GM19099 (cell line): ENCODE measurements at regions not wholly inside any gene's neighbourhood (a gene's known extent, or its start where the extent isn't known, plus 50 kb on each side); places are given as distances from the start of the nearest gene placed in this dataset.

ENCODE experiments used
- POLR2A ChIP-seq: IDR thresholded peaks from 3 replicates; pipeline ENCODE4 v1.6.1; 2011; ENCODE audit warnings: low read depth; ENCODE audit not compliant: insufficient read length; ENCODE audit errors: extremely low read depth

- no peak for TF ChIP-seq POLR2A
These were observed 116.1 kb downstream of the CEBPB start for GRCh38 chr20:50306478-50307423.

DNA sequence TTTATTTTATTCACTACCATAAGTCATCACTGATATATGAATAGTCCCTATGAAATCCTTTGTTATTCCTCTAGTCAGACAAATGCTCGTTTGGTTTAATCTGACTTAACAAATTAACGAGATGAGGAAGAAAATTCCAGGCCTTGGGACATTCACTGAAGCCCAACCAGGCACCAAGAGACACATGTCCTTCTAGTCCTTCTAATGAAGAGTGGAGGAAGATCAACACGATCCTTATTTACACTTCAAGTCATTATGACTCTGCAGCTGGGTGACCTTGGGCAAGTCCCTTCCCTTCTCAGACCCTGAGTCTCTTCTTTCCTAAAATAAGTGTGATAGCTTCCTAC, 117.5 kb downstream of the CEBPB start:
- TF ChIP-seq POLR2A, result no peak

DNA sequence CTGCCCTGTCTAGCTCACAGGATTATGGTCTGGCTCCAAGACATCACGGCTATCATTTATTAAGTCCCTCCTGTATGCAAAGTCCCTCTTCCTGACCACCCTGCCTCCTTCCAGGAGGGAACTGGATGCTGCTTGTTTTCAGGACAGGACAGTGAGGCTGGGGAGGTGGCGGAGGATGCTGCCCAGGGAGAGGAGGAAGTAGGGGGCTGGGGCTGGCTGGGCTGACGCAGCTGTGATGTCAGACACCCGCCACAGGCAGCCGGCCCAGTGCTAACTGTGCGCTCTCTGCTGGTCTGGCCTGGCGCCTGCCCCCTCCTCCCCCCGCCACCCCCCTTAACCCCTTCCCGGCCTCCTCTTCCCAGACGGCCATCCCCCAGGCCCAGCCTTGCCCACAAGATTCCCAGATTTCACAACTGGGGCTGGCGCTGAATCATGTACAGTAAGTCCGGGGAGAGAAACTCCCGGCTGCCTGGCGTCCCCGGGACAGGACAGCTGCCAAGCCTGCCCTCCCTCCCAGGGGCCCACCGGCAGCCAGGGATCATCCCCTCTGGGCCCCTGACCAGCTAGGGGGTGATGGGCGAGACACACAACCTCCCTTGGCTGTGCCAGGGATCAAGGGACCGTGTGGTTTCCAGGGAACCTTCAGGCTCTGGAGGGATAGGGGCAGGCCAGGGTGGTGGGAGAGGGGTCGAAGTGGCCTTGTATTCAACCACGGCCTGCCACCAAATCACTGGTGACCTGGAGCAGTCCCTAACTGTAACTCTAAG, 118.1 kb downstream of the CEBPB start:
- TF ChIP-seq POLR2A, result no peak

DNA sequence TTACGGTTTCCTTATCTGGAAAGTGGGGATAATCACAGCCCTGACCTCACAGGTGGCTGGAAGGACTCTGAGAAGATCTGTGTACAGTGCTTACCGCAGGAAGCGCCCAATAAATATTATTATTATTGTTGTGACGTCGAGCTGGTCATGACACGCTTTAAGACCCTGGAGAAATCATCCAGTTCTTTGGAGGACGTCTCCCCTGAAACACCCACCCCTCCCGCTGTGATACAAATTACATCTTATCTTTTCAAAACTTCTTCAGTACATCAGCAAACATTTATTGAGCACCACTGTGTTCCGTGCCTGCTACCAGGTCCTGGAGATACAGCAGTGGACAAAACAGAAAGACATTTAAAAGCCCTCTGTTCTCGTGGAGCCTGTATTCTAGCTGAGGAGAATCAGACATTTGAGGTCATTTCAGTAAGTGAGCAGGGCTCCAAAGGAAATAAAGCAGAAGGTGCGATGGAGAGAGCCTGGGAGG, 118.7 kb downstream of the CEBPB start:
- TF ChIP-seq POLR2A, result no peak

DNA sequence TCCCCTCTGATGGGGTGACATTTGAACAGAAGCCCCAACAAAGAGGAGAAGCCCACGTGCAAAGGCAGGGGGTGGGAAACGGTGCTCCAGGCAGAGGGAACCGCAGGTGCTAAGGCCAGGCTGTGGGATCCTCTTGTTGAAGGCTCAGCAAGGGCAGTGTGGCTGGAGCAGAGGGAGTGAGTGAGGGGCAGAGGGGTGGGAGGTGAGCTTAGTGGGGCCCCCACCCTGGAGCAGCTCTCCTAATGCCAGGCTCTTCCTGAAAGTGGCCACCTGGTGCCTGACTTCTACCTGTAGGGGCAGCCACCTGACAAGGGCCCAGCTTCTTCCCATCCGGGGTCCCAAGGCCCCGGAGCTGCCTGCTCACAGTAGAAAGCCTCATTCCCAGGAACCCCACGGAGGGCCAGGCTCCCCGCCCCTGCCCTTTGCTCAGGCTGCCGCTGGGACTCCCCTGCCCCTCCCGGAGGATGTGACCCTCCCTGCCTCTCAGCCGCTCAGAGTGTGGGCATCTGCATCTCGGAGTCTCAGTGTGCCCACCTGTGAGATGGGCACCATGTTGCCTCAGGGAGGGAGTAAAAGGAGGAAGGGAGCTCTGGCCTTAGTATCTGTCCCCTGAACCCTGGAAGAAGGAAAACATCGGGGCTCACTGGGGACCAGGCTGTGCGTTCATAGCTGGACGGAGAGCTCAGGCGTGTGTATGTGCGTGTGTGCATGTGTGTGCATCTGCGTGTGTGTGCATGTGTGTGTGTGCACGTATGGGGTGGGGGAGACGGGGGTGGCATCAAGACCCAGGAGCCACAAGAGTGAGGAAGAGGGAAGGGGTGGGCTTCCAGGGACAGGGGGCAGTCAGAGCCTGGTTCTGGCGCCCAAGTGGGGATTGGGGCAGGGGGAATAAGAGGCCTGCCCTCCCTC, 119.4 kb downstream of the CEBPB start:
- TF ChIP-seq POLR2A, result no peak

DNA sequence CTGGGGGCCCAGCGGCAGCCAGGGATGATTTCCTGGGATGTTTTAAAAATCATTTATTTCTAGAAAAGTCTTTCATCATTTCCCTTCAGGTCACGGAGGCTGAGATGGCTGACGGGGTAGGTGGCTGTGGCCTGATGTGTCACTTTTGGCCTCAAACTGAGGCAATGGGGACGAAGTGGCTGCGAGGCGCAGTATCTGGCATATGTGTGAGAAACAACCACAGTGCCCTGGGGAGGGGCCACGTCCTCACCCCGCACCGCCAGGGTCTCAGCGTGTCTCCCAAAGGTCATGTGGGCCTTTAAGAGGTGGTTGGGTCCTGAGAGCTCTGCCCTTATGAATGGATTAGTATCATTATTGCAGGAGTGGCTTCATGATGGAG, 120.0 kb downstream of the CEBPB start:
- no peak for TF ChIP-seq POLR2A

- no peak for TF ChIP-seq POLR2A
These were observed 120.8 kb downstream of the CEBPB start for GRCh38 chr20:50311308-50312001.

GRCh38 chr20:50312002-50312681, 121.5 kb downstream of the CEBPB start:
- TF ChIP-seq POLR2A, result no peak

DNA sequence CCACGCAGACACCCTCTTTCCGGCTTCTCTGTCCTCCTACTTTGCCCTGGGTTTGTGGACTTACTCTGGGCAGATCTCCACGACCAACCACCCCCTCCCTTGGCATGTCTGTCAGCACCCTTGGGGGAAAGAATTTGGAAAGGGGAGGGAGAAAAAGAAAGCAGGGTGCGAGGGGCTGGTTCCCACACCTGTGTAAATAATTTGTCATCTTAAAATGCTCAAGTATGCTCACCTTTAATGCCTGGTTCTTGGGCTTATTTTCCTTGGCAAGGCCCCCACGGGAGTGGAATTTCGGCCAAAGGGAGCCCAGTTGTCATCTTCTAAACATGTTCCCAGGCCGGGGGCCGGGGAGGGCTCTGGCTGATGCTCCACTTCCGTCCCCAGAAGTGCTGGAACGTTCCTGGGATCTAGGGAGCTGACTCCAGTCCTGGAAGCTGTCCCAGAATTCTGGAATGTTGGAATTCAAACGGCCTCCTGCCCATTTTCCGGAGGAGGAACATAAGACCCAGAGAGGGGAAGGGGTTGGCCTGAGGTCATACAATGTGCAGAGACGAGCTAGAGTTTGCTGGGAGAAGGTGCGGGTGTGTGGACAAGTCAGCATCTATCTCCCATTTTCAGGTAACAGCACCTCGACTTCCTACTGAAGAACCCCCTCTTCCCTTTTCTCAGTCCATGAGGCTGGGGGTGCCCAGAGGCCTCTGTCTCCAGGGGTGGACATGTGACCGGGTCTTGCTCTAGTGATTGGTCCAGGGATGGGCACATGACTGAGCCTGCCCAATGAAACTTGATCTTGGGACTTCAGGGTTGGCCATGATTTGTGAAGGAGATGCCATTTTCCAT, 122.3 kb downstream of the CEBPB start:
- no peak for TF ChIP-seq POLR2A

GRCh38 chr20:50313522-50313820, 122.8 kb downstream of the CEBPB start:
- TF ChIP-seq POLR2A, result no peak

DNA sequence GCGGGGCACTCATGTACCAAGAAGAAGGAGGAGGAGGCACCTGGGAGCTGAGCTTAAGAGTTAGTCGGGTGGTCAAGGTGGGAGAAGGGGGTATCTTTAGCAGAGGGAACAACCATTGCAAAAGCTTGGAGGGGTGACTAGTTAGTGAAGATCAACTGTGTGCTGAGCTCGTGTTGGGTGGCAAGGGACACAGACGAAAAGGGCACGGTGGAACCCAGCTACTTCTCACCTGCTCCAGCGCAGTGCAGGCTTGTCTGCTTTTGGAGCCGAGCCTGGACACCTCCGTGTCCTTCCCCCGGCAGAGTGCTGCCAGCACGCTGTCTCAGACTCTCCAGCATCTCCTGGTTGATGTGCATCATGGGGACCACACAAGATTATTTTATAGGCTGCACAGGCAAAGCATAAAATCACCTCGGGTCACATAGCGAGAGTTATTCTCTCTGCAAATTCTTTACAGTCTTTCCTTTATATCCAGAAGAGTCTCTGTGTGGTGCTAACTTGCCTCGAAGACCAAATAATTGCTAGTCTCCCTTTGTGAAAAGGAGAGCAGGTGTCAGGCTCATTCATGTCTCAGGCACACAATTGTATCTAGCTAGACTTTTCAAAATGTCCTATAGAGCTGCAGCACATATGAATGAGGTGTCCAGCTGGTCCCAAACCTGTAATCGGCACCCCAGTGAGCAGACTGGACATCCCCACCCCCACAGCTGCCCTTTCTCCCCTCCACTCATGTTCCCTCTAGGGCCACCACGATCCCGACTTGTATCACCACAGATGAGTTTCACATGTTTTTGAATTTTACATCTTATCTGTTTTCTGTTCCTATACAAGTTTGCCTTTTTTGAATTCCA, 123.4 kb downstream of the CEBPB start:
- no peak for TF ChIP-seq POLR2A

GRCh38 chr20:50314678-50315335, 124.2 kb downstream of the CEBPB start:
- TF ChIP-seq POLR2A, result no peak
